SKM-1 (cell line): ENCODE measurements at regions not wholly inside any gene's neighbourhood (a gene's known extent, or its start where the extent isn't known, plus 50 kb on each side); places are given as distances from the start of the nearest gene placed in this dataset.
"Not testable (repeated sequence)": the region's sequence is repeated elsewhere in the genome, so short reads cannot be mapped to it uniquely, and the experiment has no call there.

Source experiments
- DNase-seq: peaks from one replicate; lab custom pipeline; 2025; ENCODE audit not compliant: unreplicated experiment; lab: John Stamatoyannopoulos, UW

- no peak for DNase-seq
Observed at GRCh38 chr7:53237344-53237913, 202.0 kb downstream of the POM121L12 start.

GRCh38 chr7:53238021-53238605, 202.7 kb downstream of the POM121L12 start:
- DNase-seq: no peak

- not testable (repeated sequence) for DNase-seq
Observed at GRCh38 chr7:53239151-53239550, 203.7 kb downstream of the POM121L12 start.

DNA sequence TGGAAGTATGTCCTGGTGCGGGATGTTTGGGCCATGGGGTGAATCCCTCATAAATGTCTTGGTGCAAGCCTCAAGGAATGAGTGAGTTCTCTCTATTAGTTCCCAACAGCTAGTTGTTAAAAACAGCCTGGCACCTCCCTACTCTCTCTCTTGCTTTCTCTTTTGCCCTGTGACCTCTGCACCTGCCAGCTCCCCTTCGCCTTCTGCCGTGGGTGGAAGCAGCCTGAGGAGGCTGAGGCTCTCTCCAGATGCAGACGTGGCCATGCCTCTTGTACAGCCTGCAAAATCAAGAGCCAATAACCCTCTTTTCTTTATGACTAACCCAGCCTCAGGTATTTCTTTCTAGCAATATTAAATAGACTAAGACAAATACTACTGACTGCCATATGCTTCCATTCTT, 210.3 kb downstream of the POM121L12 start:
- DNase-seq: no peak

DNA sequence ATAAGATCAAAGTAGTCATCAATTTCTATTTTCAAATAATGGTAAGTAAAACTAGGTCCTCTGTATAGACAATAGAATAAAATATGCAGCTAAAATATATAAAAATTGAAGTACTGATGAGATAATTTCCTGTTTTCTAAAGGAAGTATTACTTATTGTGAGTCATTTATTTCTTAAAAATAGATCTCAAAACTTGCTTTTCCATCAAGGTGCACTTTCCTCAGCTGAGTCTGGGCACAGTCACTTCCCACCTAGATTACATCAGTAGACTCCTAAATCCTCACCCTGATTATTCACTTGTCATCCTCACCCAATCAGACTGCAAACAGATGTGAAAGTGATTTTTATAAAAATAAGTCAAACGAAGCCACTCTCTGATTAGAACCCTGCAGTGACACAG, 211.5 kb downstream of the POM121L12 start:
- DNase-seq: no peak

GRCh38 chr7:53252539-53252938, 217.1 kb downstream of the POM121L12 start:
- DNase-seq: no peak

DNA sequence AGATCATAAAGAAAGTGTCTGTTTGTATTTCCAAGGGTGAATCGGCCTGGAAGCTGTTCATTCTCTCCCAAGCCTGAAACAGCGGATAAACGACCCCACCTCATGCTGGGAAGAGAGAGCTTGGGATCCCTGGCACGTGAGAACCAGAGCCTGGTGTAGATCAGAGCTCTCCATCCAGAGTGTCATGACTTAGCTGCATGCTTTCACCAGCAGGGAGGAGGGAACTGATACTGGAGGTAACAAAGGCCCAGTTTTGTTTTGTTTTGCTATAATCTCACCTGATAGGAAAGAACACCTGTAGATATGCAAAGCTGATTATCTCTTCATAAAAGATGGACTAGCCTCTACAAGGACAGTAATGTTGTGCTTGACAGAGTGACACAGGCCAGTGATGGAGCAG, 236.6 kb downstream of the POM121L12 start:
- no peak for DNase-seq

GRCh38 chr7:53281312-53281711, 245.9 kb downstream of the POM121L12 start:
- DNase-seq: no peak

DNA sequence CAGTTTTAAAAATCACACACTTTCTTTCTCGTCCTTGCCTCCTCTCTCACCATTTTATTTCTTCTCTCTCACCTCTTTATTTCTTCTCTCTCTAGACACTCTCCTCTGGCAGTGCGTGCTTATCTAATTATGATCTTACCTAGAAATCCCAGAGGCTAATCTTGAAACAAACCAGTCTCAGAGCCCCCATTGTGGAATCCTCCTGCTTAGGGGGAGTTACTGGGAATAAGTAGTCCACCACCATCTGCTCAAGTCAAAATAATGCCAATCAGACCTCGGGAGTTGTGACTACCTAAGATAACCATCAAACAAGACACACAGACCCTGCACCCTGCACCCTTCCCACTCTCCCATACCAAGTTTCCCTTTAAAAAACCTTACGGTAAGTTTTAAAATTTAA, 256.9 kb downstream of the POM121L12 start:
- no peak for DNase-seq

DNA sequence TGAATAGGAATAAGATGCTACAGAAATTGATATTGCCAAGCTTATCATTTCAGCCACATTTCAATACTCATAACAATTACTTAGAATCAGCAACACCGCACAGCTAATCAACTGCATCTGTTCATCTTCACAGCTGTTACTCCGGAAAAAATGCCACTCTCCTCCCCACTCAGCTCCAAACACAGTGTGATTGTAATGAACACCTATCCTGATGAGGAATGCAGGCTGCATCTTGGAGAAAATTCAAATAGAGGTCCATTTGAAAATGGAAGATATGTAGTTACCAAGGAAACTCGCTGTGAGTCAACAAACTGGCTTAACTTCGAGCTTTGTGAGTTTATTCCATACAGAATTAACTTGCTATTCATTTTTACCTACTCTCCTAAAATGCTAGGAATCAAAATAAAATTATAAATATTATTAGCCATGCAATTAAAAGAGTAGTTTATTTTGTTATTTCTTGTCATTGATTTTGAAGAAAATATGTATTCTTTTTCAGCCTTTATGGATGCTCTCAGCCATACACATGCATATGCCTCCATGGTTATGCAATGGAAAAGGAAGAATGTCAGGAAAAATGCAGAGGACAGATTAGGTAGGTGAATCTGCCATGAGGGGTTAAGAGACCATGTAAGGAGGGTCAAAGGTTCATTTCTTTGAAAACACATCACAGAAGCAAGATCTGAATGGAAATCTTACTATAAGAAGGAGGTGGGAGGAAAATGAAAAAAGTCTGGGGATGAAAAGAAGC, 267.2 kb downstream of the POM121L12 start:
- no peak for DNase-seq

GRCh38 chr7:53303781-53304180, 268.3 kb downstream of the POM121L12 start:
- no peak for DNase-seq

- DNase-seq: no peak
Observed at GRCh38 chr7:53306846-53307245, 271.4 kb downstream of the POM121L12 start.

DNA sequence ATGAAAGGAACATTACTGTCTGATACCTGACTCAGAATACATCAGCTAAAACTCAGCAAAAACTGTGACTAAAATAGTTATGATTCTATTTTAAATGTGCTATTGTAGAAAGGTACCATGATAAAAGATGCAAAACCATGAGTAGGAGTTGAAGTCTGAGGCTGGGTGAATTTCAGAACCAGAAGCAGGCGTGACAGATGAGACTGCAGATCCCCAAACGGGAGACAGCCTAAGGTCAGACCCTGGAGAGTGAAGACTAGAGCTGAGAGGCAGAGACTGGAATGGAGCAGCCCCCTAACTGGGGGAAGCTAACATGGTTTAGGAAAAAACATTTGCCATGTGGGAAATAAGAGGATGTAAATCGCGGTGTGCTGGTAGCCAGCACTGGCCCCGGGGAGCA, 275.8 kb downstream of the POM121L12 start:
- no peak for DNase-seq

- no peak for DNase-seq
Observed at GRCh38 chr7:53315981-53316380, 280.5 kb downstream of the POM121L12 start.

- no peak for DNase-seq
Observed at GRCh38 chr7:53318566-53318965, 283.1 kb downstream of the POM121L12 start.

DNA sequence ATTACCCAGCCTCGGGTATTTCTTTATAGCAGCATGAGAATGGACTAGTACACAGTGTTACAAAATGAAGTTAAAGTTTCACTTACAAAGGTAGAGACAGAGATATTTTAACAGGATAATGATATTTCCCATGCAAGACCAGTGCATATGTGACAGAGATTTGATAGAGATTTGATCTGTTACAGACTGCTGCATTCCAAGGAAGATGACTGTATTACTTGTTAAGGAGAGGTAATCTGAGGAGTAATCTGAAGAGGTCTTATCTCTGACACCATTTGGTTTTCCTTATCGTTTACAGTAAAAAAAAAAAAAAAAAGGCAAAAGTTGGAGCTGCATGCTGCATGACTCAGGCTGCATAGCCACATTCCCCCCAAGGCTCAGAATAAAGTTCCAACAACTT, 289.6 kb downstream of the POM121L12 start:
- DNase-seq: no peak

DNA sequence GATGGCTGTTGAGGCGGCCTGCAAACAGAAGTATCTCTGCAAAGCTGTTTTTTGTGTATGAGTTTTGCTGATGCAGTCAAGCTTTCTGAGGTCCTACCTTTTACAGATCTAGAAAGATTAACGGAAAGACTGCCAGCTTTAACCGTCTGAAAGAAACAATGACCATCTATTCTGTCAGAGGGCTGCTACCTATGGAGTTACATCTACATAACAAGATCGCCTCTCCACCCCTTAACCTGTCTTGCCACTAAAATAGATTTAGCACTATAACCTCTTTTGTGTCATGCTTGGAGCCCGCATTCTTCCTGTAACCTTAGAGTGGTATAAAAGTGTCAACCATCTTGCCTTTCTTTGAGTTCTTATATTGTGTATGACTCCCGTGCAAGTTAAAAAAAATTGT, 291.2 kb downstream of the POM121L12 start:
- DNase-seq: no peak

- DNase-seq: no peak
Observed at GRCh38 chr7:53336105-53336668, 300.8 kb downstream of the POM121L12 start.

- DNase-seq: no peak
Observed at GRCh38 chr7:53340220-53340619, 304.8 kb downstream of the POM121L12 start.

GRCh38 chr7:53350241-53350640, 314.8 kb downstream of the POM121L12 start:
- DNase-seq: peak; percentile 18

- no peak for DNase-seq
Observed at GRCh38 chr7:53351681-53352080, 316.2 kb downstream of the POM121L12 start.

DNA sequence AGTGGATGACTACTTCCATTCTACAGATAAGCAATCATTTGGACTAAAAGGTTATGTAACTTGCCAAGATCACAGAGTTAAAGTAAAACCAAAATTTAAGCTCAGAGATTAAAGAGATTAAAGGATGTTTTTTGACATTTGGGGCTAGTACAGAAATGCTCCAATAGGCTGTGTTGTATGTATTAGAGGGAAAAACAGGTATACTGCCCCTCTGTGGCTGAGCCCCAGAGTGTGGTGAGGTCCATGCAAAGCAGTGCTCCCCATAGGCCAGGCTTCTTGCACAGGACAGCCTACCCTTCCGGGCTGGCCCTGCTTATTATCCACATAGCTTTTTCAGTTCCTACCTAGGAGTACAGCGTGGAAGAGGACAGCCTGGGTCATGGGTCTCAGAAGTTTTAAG, 322.8 kb downstream of the POM121L12 start:
- DNase-seq: no peak
